Transverse colon (tissue), 4 donors: ENCODE measurements at regions not wholly inside any gene's neighbourhood (a gene's known extent, or its start where the extent isn't known, plus 50 kb on each side); places are given as distances from the start of the nearest gene placed in this dataset.

Experiments
- DNase-seq: peaks from one replicate; pipeline ENCODE4 v3.0.0-alpha.2; 2019
- H3K27ac ChIP-seq, 4 donors: fragments of 200-600 bp; sonication (generic); 2 replicates each; pipeline ENCODE4 v1.5.1; 2016 to 2018; ENCODE audit warnings: inconsistent platforms in 4 of 4
- H3K27me3 ChIP-seq: fragments of 200-600 bp; sonication (generic); 2 replicates; pipeline ENCODE4 v1.5.1; 2017; ENCODE audit warnings: inconsistent platforms
- H3K36me3 ChIP-seq, 4 donors: fragments of 200-600 bp; sonication (generic); 2 replicates each; pipeline ENCODE4 v1.5.1; 2017 to 2019; ENCODE audit warnings: inconsistent platforms in 4 of 4
- H3K4me1 ChIP-seq, 4 donors: fragments of 200-600 bp; sonication (generic); 2 replicates each; pipeline ENCODE4 v1.5.1; 2017 to 2020; ENCODE audit warnings: inconsistent platforms in 4 of 4
- H3K4me3 ChIP-seq, 4 donors: fragments of 200-600 bp; sonication (generic); 1 replicate in 1 of 4; 2 replicates in 3 of 4; pipeline versions ENCODE4 v1.5.1 to v1.6.1; 2017 to 2019; ENCODE audit warnings: inconsistent platforms in 4 of 4
- H3K9me3 ChIP-seq, 2 donors: fragments of 200-600 bp; sonication (generic); 2 replicates each; pipeline ENCODE4 v1.5.1; 2017 to 2019; ENCODE audit warnings: inconsistent platforms in 2 of 2
- CTCF ChIP-seq, 5 experiments: fragments of 200-600 bp in 3 of 5; fragments of 450-650 bp in 2 of 5; sonication (generic) in 3 of 5; IDR thresholded peaks; 1 replicate in 2 of 5; 2 replicates in 3 of 5; pipeline ENCODE4 v1.5.1; 2016 to 2017; ENCODE audit warnings: antibody characterized with exemption in 5 of 5, inconsistent platforms in 3 of 5, mild to moderate bottlenecking in 2 of 5, moderate library complexity in 1 of 5
- EP300 ChIP-seq: sonication (generic); formaldehyde crosslinking; IDR thresholded peaks from one replicate; pipeline ENCODE4 v1.6.1; 2017; ENCODE audit warnings: antibody characterized with exemption, low read depth
- POLR2A ChIP-seq: fragments of 450-650 bp; IDR thresholded peaks from one replicate; pipeline ENCODE4 v1.6.1; 2016; ENCODE audit warnings: antibody characterized with exemption, mild to moderate bottlenecking, moderate library complexity
- POLR2AphosphoS5 ChIP-seq, 3 donors: sonication (generic); formaldehyde crosslinking; IDR thresholded peaks; one replicate each; pipeline ENCODE4 v1.6.1; 2016; ENCODE audit warnings: antibody characterized with exemption in 3 of 3
- WGBS, 2 donors: methylation state at CpG; one replicate each; pipeline ENCODE4 v1.1.5; 2018; ENCODE audit warnings: low coverage in 1 of 2; 5-methylcytosine and 5-hydroxymethylcytosine counted together
- in situ Hi-C, 4 donors: fragments of 200-750 bp; cut with MboI; loops; one replicate each; pipeline versions ENCODE4 v1.15.0 to v1.15.1; 2017; ENCODE audit warnings: low sequenced_read_pairs in 3 of 4, low pct_ligation_motif_present in 1 of 4, low pct_unique_long_range_greater_than_20kb in 1 of 4
- intact Hi-C: fragments of 100-400 bp; cut with DNase I; formaldehyde crosslinking; loops from one replicate; pipeline ENCODE4 v1.15.1; 2023; ENCODE audit warnings: low total_unique reads

GRCh38 chr22:44407171-44407986 lies 90.7 kb downstream of the RTL6 start:
- DNase-seq: no peak
- intact Hi-C loops: no loop called here

GRCh38 chr22:44406341-44407170 lies 91.5 kb downstream of the RTL6 start:
- H3K36me3 ChIP-seq: no peaks in the 10 kb centered on the region
- WGBS, 2 donors: 79 to 90% methylated on average over 2 to 13 of the region's 13 CpGs
- in situ Hi-C loops (no loop called here), intact Hi-C loops (no loop called here)
- no peak for DNase-seq
- no peak for TF ChIP-seq POLR2A
- TF ChIP-seq EP300: no peak
- TF ChIP-seq CTCF (IDR thresholded peaks at IDR 0.05): no peak
- TF ChIP-seq POLR2AphosphoS5 (IDR thresholded peaks at IDR 0.05): no peak
- no peak overlapping the region for H3K4me3 ChIP-seq
- no peaks in the 10 kb centered on the region for H3K9me3 ChIP-seq
- H3K4me1 ChIP-seq: no peaks in the 10 kb centered on the region
- H3K27me3 ChIP-seq: peaks cover 8% of the 10 kb centered on the region
- H3K27ac ChIP-seq: no peak overlapping the region

More at GRCh38 chr22:44407171-44407986, 90.7 kb downstream of the RTL6 start:
- Histone ChIP-seq H3K9me3 (no peaks in the 10 kb centered on the region), H3K4me3 (no peak overlapping the region), H3K4me1 (no peaks in the 10 kb centered on the region), H3K27ac (no peak overlapping the region), H3K36me3 (no peaks in the 10 kb centered on the region), H3K27me3 (peaks cover 13% of the 10 kb centered on the region)
- WGBS, 2 donors: 83 to 100% methylated on average over 1 to 23 of the region's 23 CpGs
- no peak for TF ChIP-seq EP300
- in situ Hi-C loops: no loop called here

GRCh38 chr22:44405661-44406060 lies 92.4 kb downstream of the RTL6 start:
- Histone ChIP-seq H3K9me3 (no peaks in the 10 kb centered on the region), H3K36me3 (no peaks in the 10 kb centered on the region), H3K27me3 (peaks cover 3% of the 10 kb centered on the region), H3K27ac (no peak overlapping the region), H3K4me1 (no peaks in the 10 kb centered on the region), H3K4me3 (no peak overlapping the region)
- TF ChIP-seq POLR2AphosphoS5 (IDR thresholded peaks at IDR 0.05): no peak
- no peak for TF ChIP-seq EP300
- no peak for TF ChIP-seq POLR2A
- TF ChIP-seq CTCF (IDR thresholded peaks at IDR 0.05): no peak
- intact Hi-C loops: no loop called here
- DNase-seq: no peak
- in situ Hi-C loops: no loop called here
- WGBS, 2 donors: 50 to 67% methylated on average over 1 to 2 of the region's 2 CpGs

- Histone ChIP-seq H3K27ac (no peak overlapping the region), H3K36me3 (no peaks in the 10 kb centered on the region), H3K27me3 (no peaks in the 10 kb centered on the region), H3K9me3 (no peaks in the 10 kb centered on the region), H3K4me1 (no peaks in the 10 kb centered on the region), H3K4me3 (no peak overlapping the region)
- TF ChIP-seq EP300 (no peak), POLR2A (no peak), POLR2AphosphoS5 (IDR thresholded peaks at IDR 0.05) (no peak), CTCF (IDR thresholded peaks at IDR 0.05) (no peak)
- intact Hi-C loops (no loop called here), in situ Hi-C loops (no loop called here)
- DNase-seq: no peak
- WGBS, 2 donors: 60 to 83% methylated on average over 2 to 16 of the region's 16 CpGs
Observed at GRCh38 chr22:44404341-44405020, 91.7 kb upstream of the SHISAL1 start.
